ENCODE measurements at regions not wholly inside any gene's neighbourhood (a gene's known extent, or its start where the extent isn't known, plus 50 kb on each side); places are given as distances from the start of the nearest gene placed in this dataset.

- H3K27me3 ChIP-seq (ENCODE audit: insufficient read depth, low read depth) = no peaks in the 10 kb centered on the region
- no peaks in the 10 kb centered on the region for H4K20me1 ChIP-seq (ENCODE audit: insufficient read depth)
- H3K4me3 ChIP-seq = no peak overlapping the region
- no peaks in the 10 kb centered on the region for H3F3A ChIP-seq (ENCODE audit: insufficient read depth, low read depth)
- no peaks in the 10 kb centered on the region for H3K4me1 ChIP-seq (replicated peaks; ENCODE audit: insufficient read depth)
- H3K4me2 ChIP-seq = no peak overlapping the region
- no peaks in the 10 kb centered on the region; the same call in 1 of the 2 replicates for H3K9me3 ChIP-seq (ENCODE audit: insufficient read depth, low read depth)
- DNase-seq = no peak
- 0 out of 2 replicates have a peak, but pooled peaks cover 2% of the 10 kb centered on the region for H3K9me2 ChIP-seq (ENCODE audit: insufficient read depth)
- ChIA-PET CTCF (no interaction called here), POLR2A (ENCODE audit: unreplicated experiment) (no interaction called here)
- no peaks in the 10 kb centered on the region for H3K36me3 ChIP-seq (ENCODE audit: low read depth)
- BruUV-seq (replicated peaks) = no TSS peak
- no peaks in the 10 kb centered on the region for H3K79me2 ChIP-seq (ENCODE audit: low read depth)
- no peak overlapping the region for H2AFZ ChIP-seq
- intact Hi-C loops (cut with micrococcal nuclease; ENCODE audit: unreplicated experiment) = no loop called here
- TF ChIP-seq EZH2 (IDR thresholded peaks at IDR 0.05; ENCODE audit: low read depth) (no peak), CTCF (conservative IDR thresholded peaks at IDR 0.05) (no peak)
- H3K27ac ChIP-seq = no peak overlapping the region
Observed at GRCh38 chr5:110812639-110813038, 73.8 kb downstream of the SLC25A46 start.

- Histone ChIP-seq H3K4me3 (no peak overlapping the region), H2AFZ (no peak overlapping the region), H4K20me1 (ENCODE audit: insufficient read depth) (no peaks in the 10 kb centered on the region), H3K9me2 (ENCODE audit: insufficient read depth) (no peaks in the 10 kb centered on the region; the same call in 1 of the 2 replicates), H3K9me3 (ENCODE audit: insufficient read depth, low read depth) (no peaks in the 10 kb centered on the region), H3K36me3 (ENCODE audit: low read depth) (no peaks in the 10 kb centered on the region), H3K79me2 (ENCODE audit: low read depth) (no peaks in the 10 kb centered on the region), H3K4me1 (replicated peaks; ENCODE audit: insufficient read depth) (no peaks in the 10 kb centered on the region), H3F3A (ENCODE audit: insufficient read depth, low read depth) (no peaks in the 10 kb centered on the region), H3K4me2 (no peak overlapping the region), H3K27me3 (ENCODE audit: insufficient read depth, low read depth) (no peaks in the 10 kb centered on the region), H3K27ac (no peak overlapping the region)
- ChIA-PET CTCF (no interaction called here), POLR2A (ENCODE audit: unreplicated experiment) (no interaction called here)
- BruUV-seq (replicated peaks) = no TSS peak
- no peak for DNase-seq
- intact Hi-C loops (cut with micrococcal nuclease; ENCODE audit: unreplicated experiment) = no loop called here
- TF ChIP-seq EZH2 (IDR thresholded peaks at IDR 0.05; ENCODE audit: low read depth) (no peak), CTCF (conservative IDR thresholded peaks at IDR 0.05) (no peak)
Observed at GRCh38 chr5:110815916-110816605, 77.3 kb downstream of the SLC25A46 start.

- no peaks in the 10 kb centered on the region for H3K9me3 ChIP-seq (ENCODE audit: insufficient read depth, low read depth)
- no peak overlapping the region for H3K27ac ChIP-seq
- POLR2A ChIA-PET (ENCODE audit: unreplicated experiment) = no interaction called here
- H3K9me2 ChIP-seq (ENCODE audit: insufficient read depth) = no peaks in the 10 kb centered on the region; the same call in 1 of the 2 replicates
- no peaks in the 10 kb centered on the region for H3F3A ChIP-seq (ENCODE audit: insufficient read depth, low read depth)
- intact Hi-C loops (cut with micrococcal nuclease; ENCODE audit: unreplicated experiment) = no loop called here
- TF ChIP-seq CTCF (conservative IDR thresholded peaks at IDR 0.05) (no peak), EZH2 (IDR thresholded peaks at IDR 0.05; ENCODE audit: low read depth) (no peak)
- no peaks in the 10 kb centered on the region for H3K4me1 ChIP-seq (replicated peaks; ENCODE audit: insufficient read depth)
- no peak overlapping the region for H3K4me2 ChIP-seq
- CTCF ChIA-PET = interaction anchor here (0.6 kb wide), 1 partner anchor 244 kb away, joined by 6 read pairs; no protein-coding TSS in a partner anchor
- no peak for DNase-seq
- no peaks in the 10 kb centered on the region for H3K36me3 ChIP-seq (ENCODE audit: low read depth)
- H3K79me2 ChIP-seq (ENCODE audit: low read depth) = no peaks in the 10 kb centered on the region
- H4K20me1 ChIP-seq (ENCODE audit: insufficient read depth) = no peaks in the 10 kb centered on the region
- no peak overlapping the region for H3K4me3 ChIP-seq
- no peak overlapping the region for H2AFZ ChIP-seq
- BruUV-seq (replicated peaks) = no TSS peak
- no peaks in the 10 kb centered on the region for H3K27me3 ChIP-seq (ENCODE audit: insufficient read depth, low read depth)
Observed at GRCh38 chr5:110817459-110817858, 78.7 kb downstream of the SLC25A46 start.
